HG02981 (cell line): ENCODE measurements at regions not wholly inside any gene's neighbourhood (a gene's known extent, or its start where the extent isn't known, plus 50 kb on each side); places are given as distances from the start of the nearest gene placed in this dataset.

ENCODE experiments used
- ATAC-seq: cut with Tn5 transposase; IDR thresholded peaks from one replicate; pipeline ENCODE4 v1.9.1; 2021; ENCODE audit warnings: mild to moderate bottlenecking, moderate library complexity; ENCODE audit not compliant: unreplicated experiment

GRCh38 chr2:236847023-236847422 lies 238.7 kb upstream of the COPS8 start:
- no peak for ATAC-seq

GRCh38 chr2:236847538-236848263 lies 238.0 kb upstream of the COPS8 start:
- ATAC-seq: no peak

- no peak for ATAC-seq
These were observed 237.2 kb upstream of the COPS8 start for GRCh38 chr2:236848501-236848900.

GRCh38 chr2:236849508-236849907 lies 236.2 kb upstream of the COPS8 start:
- no peak for ATAC-seq

GRCh38 chr2:236849940-236850339 lies 235.7 kb upstream of the COPS8 start:
- no peak for ATAC-seq

- ATAC-seq: no peak
These were observed 234.5 kb upstream of the COPS8 start for GRCh38 chr2:236851187-236851586.

GRCh38 chr2:236852100-236852976 lies 233.4 kb upstream of the COPS8 start:
- no peak for ATAC-seq

GRCh38 chr2:236852977-236853374 lies 232.7 kb upstream of the COPS8 start:
- ATAC-seq: no peak

GRCh38 chr2:236853585-236854051 lies 232.1 kb upstream of the COPS8 start:
- no peak for ATAC-seq

- ATAC-seq: no peak
These were observed 230.4 kb upstream of the COPS8 start for GRCh38 chr2:236855176-236855865.

GRCh38 chr2:236855866-236856847 lies 229.5 kb upstream of the COPS8 start:
- no peak for ATAC-seq

- ATAC-seq: no peak
These were observed 228.8 kb upstream of the COPS8 start for GRCh38 chr2:236856848-236857235.

GRCh38 chr2:236857246-236857645 lies 228.4 kb upstream of the COPS8 start:
- ATAC-seq: no peak

GRCh38 chr2:236857781-236858180 lies 227.9 kb upstream of the COPS8 start:
- no peak for ATAC-seq

GRCh38 chr2:236858661-236859060 lies 227.0 kb upstream of the COPS8 start:
- no peak for ATAC-seq

GRCh38 chr2:236859908-236860307 lies 225.8 kb upstream of the COPS8 start:
- ATAC-seq: no peak

GRCh38 chr2:236861196-236861875 lies 224.4 kb upstream of the COPS8 start:
- ATAC-seq: no peak

GRCh38 chr2:236861944-236862343 lies 223.7 kb upstream of the COPS8 start:
- no peak for ATAC-seq

GRCh38 chr2:236862526-236862925 lies 223.2 kb upstream of the COPS8 start:
- no peak for ATAC-seq
